ENCODE measurements at regions not wholly inside any gene's neighbourhood (a gene's known extent, or its start where the extent isn't known, plus 50 kb on each side); places are given as distances from the start of the nearest gene placed in this dataset.

- Histone ChIP-seq H3K79me2 (ENCODE audit: low read depth) (no peaks in the 10 kb centered on the region), H3K27ac (no peak overlapping the region), H2AFZ (replicated peaks) (no peak overlapping the region), H3K9ac (no peak overlapping the region), H3K27me3 (no peaks in the 10 kb centered on the region), H3K4me3 (no peak overlapping the region), H3K36me3 (peaks cover 8% of the 10 kb centered on the region), H3F3A (ENCODE audit: low read depth) (no peaks in the 10 kb centered on the region), H3K9me3 (ENCODE audit: low read depth) (peaks cover 5% of the 10 kb centered on the region), H4K20me1 (ENCODE audit: low read depth) (no peaks in the 10 kb centered on the region), H3K4me1 (no peaks in the 10 kb centered on the region), H3K4me2 (no peak overlapping the region)
- H3K36me3 Mint-ChIP-seq = peaks cover 24% of the 10 kb centered on the region
- peaks cover 27% of the 10 kb centered on the region for H3K9me3 Mint-ChIP-seq
- no peak overlapping the region for H3K4me3 Mint-ChIP-seq
- H3K4me1 Mint-ChIP-seq = no peaks in the 10 kb centered on the region
- TF ChIP-seq CTCF (IDR thresholded peaks at IDR 0.05) (no peak), EZH2phosphoT487 (IDR thresholded peaks at IDR 0.05) (no peak), EZH2 (IDR thresholded peaks at IDR 0.05) (no peak)
- no peak for DNase-seq (ENCODE audit: low spot score)
- H3K27me3 Mint-ChIP-seq (ENCODE audit: insufficient read depth, low read depth) = peaks cover 2% of the 10 kb centered on the region
- H3K27ac Mint-ChIP-seq = no peak overlapping the region
These were observed 59.8 kb upstream of the RFX3 start for GRCh38 chr9:3585606-3586005.

DNA sequence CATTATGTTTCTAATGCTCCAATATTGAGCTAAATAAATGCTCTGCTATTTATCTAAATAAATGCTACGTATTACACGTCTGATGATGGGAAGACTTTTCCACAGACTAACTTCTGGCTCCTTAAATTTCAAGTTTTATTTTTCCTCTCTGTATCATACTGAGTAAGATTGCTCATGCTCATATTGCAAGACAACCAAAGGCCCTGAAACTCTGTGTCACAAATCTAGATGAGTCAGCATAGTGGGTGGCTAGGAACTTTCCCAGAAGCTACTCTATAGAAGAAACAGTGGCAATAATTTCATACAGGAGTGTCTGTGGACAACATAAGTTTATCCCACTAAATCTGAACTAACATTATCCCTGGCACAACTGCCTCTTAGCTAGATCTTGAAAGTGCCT is 53.0 kb upstream of the RFX3 start:
- Mint-ChIP-seq H3K4me1 (no peaks in the 10 kb centered on the region), H3K27ac (no peak overlapping the region), H3K4me3 (no peak overlapping the region), H3K36me3 (peaks cover 27% of the 10 kb centered on the region), H3K27me3 (ENCODE audit: insufficient read depth, low read depth) (no peaks in the 10 kb centered on the region), H3K9me3 (peaks cover 24% of the 10 kb centered on the region)
- Histone ChIP-seq H3F3A (ENCODE audit: low read depth) (no peaks in the 10 kb centered on the region), H3K4me1 (no peaks in the 10 kb centered on the region), H3K79me2 (ENCODE audit: low read depth) (no peaks in the 10 kb centered on the region), H3K9ac (no peak overlapping the region), H2AFZ (replicated peaks) (no peak overlapping the region), H3K36me3 (peaks cover 8% of the 10 kb centered on the region), H3K9me3 (ENCODE audit: low read depth) (peaks cover 5% of the 10 kb centered on the region), H3K4me3 (no peak overlapping the region), H3K27me3 (no peaks in the 10 kb centered on the region), H3K27ac (no peak overlapping the region), H4K20me1 (ENCODE audit: low read depth) (no peaks in the 10 kb centered on the region), H3K4me2 (no peak overlapping the region)
- TF ChIP-seq EZH2phosphoT487 (IDR thresholded peaks at IDR 0.05) (no peak), CTCF (IDR thresholded peaks at IDR 0.05) (no peak), EZH2 (IDR thresholded peaks at IDR 0.05) (no peak)
- DNase-seq (ENCODE audit: low spot score) = no peak

GRCh38 chr9:3576328-3576727 is 50.5 kb upstream of the RFX3 start:
- H3K4me3 ChIP-seq = no peak overlapping the region
- no peak overlapping the region for H3K27ac Mint-ChIP-seq
- TF ChIP-seq EZH2 (IDR thresholded peaks at IDR 0.05) = no peak
- TF ChIP-seq CTCF (IDR thresholded peaks at IDR 0.05) = no peak
- TF ChIP-seq EZH2phosphoT487 (IDR thresholded peaks at IDR 0.05) = no peak
- no peaks in the 10 kb centered on the region for H3K27me3 ChIP-seq
- H3K9me3 ChIP-seq (ENCODE audit: low read depth) = no peaks in the 10 kb centered on the region
- peaks cover 4% of the 10 kb centered on the region for H3K4me1 ChIP-seq
- H3K4me1 Mint-ChIP-seq = no peaks in the 10 kb centered on the region
- H3K36me3 Mint-ChIP-seq = peaks cover 14% of the 10 kb centered on the region
- no peak overlapping the region for H3K4me2 ChIP-seq
- no peaks in the 10 kb centered on the region for H3K79me2 ChIP-seq (ENCODE audit: low read depth)
- no peak overlapping the region for H3K9ac ChIP-seq
- H3K27ac ChIP-seq = no peak overlapping the region
- no peaks in the 10 kb centered on the region for H3K36me3 ChIP-seq
- H3K27me3 Mint-ChIP-seq (ENCODE audit: insufficient read depth, low read depth) = no peaks in the 10 kb centered on the region
- no peak overlapping the region for H3K4me3 Mint-ChIP-seq
- no peaks in the 10 kb centered on the region for H3F3A ChIP-seq (ENCODE audit: low read depth)
- no peak for DNase-seq (ENCODE audit: low spot score)
- no peak overlapping the region for H2AFZ ChIP-seq (replicated peaks)
- H3K9me3 Mint-ChIP-seq = peaks cover 15% of the 10 kb centered on the region
- no peaks in the 10 kb centered on the region for H4K20me1 ChIP-seq (ENCODE audit: low read depth)

Data from neural progenitor cell (in vitro differentiated cells).